ENCODE measurements at regions not wholly inside any gene's neighbourhood (a gene's known extent, or its start where the extent isn't known, plus 50 kb on each side); places are given as distances from the start of the nearest gene placed in this dataset.

DNA sequence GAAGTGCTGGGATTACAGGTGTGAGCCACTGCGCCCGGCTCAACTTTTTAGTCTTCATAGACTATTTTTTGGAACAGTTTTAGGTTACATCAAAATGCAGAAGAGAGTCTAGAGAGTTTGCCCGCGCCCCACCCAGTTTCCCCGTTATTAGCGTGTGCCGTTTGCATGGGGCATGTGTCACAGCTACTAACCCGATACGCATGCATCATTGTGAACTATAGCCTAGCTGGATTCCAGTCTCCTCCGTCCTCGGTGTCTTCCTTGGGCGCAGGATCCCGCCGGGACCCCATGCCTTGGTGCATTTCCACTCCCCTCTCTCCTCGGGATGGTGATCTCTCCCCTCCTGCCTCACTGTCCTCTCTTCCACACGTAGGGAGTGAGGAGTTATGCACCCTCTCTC lies 85.5 kb upstream of the ADRA2C start:
- intact Hi-C loops (cut with micrococcal nuclease): no loop called here
- Histone ChIP-seq H3K36me3 (no peaks in the 10 kb centered on the region), H3K9me3 (replicated peaks) (no peaks in the 10 kb centered on the region), H3K27ac (replicated peaks) (no peak overlapping the region), H3K4me1 (no peaks in the 10 kb centered on the region), H3K27me3 (ENCODE audit: low read depth) (peaks cover 84% of the 10 kb centered on the region), H3K4me3 (no peak overlapping the region)
- DNase-seq: no peak
- TF ChIP-seq, protein P1, sequence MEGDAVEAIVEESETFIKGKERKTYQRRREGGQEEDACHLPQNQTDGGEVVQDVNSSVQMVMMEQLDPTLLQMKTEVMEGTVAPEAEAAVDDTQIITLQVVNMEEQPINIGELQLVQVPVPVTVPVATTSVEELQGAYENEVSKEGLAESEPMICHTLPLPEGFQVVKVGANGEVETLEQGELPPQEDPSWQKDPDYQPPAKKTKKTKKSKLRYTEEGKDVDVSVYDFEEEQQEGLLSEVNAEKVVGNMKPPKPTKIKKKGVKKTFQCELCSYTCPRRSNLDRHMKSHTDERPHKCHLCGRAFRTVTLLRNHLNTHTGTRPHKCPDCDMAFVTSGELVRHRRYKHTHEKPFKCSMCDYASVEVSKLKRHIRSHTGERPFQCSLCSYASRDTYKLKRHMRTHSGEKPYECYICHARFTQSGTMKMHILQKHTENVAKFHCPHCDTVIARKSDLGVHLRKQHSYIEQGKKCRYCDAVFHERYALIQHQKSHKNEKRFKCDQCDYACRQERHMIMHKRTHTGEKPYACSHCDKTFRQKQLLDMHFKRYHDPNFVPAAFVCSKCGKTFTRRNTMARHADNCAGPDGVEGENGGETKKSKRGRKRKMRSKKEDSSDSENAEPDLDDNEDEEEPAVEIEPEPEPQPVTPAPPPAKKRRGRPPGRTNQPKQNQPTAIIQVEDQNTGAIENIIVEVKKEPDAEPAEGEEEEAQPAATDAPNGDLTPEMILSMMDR (IDR thresholded peaks at IDR 0.05; ENCODE audit: borderline replicate concordance): no peak

DNA sequence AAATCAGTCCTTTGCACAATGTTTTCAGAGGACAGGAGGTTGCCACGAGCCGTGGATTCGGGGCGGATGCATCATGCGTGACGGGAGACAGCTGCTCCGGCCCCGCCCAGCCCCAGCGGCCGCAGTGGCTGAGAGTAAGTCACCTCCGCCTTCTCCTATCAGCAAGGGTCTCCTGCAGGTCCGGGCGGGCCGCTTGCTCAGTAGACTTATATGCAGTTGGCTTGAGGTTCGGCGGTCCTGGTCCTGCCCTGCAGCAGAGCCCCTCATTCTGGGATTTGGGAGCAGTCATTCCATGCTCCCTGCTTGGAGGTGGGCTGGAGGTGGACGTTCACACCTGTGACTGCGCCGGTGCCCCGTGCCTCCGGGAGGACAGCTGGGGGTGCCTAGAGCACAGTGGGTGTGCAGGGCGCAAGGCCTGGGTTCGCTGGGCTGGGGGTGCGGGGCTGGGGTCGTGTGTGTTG lies 86.3 kb upstream of the ADRA2C start:
- Histone ChIP-seq H3K27me3 (ENCODE audit: low read depth) (peaks cover 84% of the 10 kb centered on the region), H3K9me3 (replicated peaks) (no peaks in the 10 kb centered on the region), H3K4me3 (no peak overlapping the region), H3K36me3 (no peaks in the 10 kb centered on the region), H3K27ac (replicated peaks) (no peak overlapping the region), H3K4me1 (no peaks in the 10 kb centered on the region)
- no peak for DNase-seq
- intact Hi-C loops (cut with micrococcal nuclease): no loop called here
- TF ChIP-seq, protein P1 (IDR thresholded peaks at IDR 0.05; ENCODE audit: borderline replicate concordance): no peak

DNA sequence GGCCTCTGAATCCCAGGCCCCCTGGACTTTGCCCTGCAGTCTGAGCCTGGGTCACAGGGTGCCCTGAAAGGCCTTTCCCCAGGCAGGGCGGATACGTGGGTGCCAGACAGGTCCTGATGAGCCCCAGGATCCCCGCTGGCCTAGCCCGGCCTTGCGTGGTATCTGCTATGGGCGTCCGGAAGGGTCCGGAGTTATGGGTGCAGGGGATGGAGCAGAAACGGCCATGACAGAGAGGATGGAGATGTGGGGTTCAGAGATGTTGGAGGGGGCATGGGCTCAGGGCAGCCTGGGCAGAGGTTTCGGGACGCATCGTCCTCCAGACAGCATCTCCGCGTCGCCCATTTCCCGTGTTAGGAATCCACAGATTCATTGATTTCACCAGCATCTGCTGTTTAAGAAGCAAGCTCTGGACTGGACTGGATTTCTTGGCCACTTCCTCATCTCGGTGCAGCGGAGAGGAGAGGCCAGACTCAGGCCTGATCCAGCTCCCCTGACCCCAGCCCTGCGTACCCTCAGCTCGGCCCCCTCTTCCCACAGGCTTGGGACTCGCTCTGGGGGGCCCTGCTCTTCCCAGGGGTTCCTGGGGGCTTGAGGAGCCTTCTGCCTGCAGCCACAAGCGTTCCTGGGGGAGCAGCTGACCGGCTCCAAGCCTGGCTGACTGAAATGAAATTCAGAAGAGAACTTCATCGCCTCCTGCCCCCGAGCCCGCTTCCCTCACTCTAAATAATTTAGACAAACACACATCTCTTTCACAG lies 86.9 kb upstream of the ADRA2C start:
- no peak for DNase-seq
- peaks cover 82% of the 10 kb centered on the region for H3K27me3 ChIP-seq (ENCODE audit: low read depth)

DNA sequence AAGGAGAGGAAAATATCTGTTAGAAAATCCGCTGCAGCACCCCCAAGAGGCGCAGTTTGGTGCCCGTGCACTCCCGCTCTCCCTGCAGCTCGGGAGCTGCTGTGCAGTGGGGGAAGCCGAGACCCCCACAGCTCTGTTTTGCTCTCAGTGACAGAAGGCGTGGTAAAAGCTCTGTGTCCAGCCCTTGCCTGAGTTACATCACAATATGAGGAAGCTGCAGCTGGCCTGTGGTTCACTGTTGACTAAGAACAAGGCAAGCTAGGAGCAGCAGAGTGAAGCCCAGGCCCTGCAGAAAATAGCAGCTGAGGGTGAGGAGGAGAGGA lies 88.5 kb upstream of the ADRA2C start:
- no peak for DNase-seq
- H3K27me3 ChIP-seq (ENCODE audit: low read depth): peaks cover 82% of the 10 kb centered on the region
- no peak overlapping the region for H3K27ac ChIP-seq (replicated peaks)
- H3K9me3 ChIP-seq (replicated peaks): no peaks in the 10 kb centered on the region
- intact Hi-C loops (cut with micrococcal nuclease): no loop called here
- H3K4me3 ChIP-seq: no peak overlapping the region
- H3K4me1 ChIP-seq: no peaks in the 10 kb centered on the region
- H3K36me3 ChIP-seq: no peaks in the 10 kb centered on the region
- TF ChIP-seq, protein P1 (IDR thresholded peaks at IDR 0.05; ENCODE audit: borderline replicate concordance): no peak

More for the DNA sequence above, 86.9 kb upstream of the ADRA2C start:
- TF ChIP-seq, protein P1 (IDR thresholded peaks at IDR 0.05; ENCODE audit: borderline replicate concordance): no peak
- Histone ChIP-seq H3K4me1 (no peaks in the 10 kb centered on the region), H3K36me3 (no peaks in the 10 kb centered on the region), H3K27ac (replicated peaks) (no peak overlapping the region), H3K4me3 (no peak overlapping the region), H3K9me3 (replicated peaks) (no peaks in the 10 kb centered on the region)
- intact Hi-C loops (cut with micrococcal nuclease): no loop called here

- Histone ChIP-seq H3K4me3 (no peak overlapping the region), H3K27me3 (ENCODE audit: low read depth) (peaks cover 83% of the 10 kb centered on the region), H3K27ac (replicated peaks) (no peak overlapping the region), H3K4me1 (no peaks in the 10 kb centered on the region), H3K36me3 (no peaks in the 10 kb centered on the region), H3K9me3 (replicated peaks) (no peaks in the 10 kb centered on the region)
- DNase-seq: no peak
- TF ChIP-seq, protein P1 (IDR thresholded peaks at IDR 0.05; ENCODE audit: borderline replicate concordance): no peak
- intact Hi-C loops (cut with micrococcal nuclease): no loop called here
These were observed 89.1 kb upstream of the ADRA2C start for GRCh38 chr4:3676907-3677747.
